ENCODE measurements at regions not wholly inside any gene's neighbourhood (a gene's known extent, or its start where the extent isn't known, plus 50 kb on each side); places are given as distances from the start of the nearest gene placed in this dataset.

GRCh38 chr5:68529581-68529980 is 314.0 kb downstream of the PIK3R1 start:
- CTCF ChIA-PET (ENCODE audit: low intra/inter-chr PET ratio, low total read pairs), result no interaction called here
- no peaks in the 10 kb centered on the region for H3K4me1 ChIP-seq (ENCODE audit: insufficient read depth, low read length)
- no TSS peak for BruUV-seq (replicated peaks)
- no peak overlapping the region for H3K4me3 ChIP-seq (replicated peaks in 1 of 3; ENCODE audit: insufficient read depth in 1 of 3, low read depth in 2 of 3, low read length in 3 of 3)
- H3K36me3 ChIP-seq (replicated peaks in 1 of 2; ENCODE audit: control insufficient read depth in 1 of 2, insufficient read depth in 2 of 2, low read length in 2 of 2), result no peaks in the 10 kb centered on the region
- DNase-seq (ENCODE audit: low spot score) (no peak), FAIRE-seq (no peak), ATAC-seq (no peak)
- peaks cover 7% of the 10 kb centered on the region for H3K9me3 ChIP-seq (ENCODE audit: low read length)
- in situ Hi-C loops (cut with HindIII; ENCODE audit: extremely low pct_ligation_motif_present, low pct_unique_long_range_greater_than_20kb), result no loop called here
- no peak overlapping the region for H3K9ac ChIP-seq (ENCODE audit: insufficient read depth, low read depth, low read length)
- H3K79me2 ChIP-seq (ENCODE audit: insufficient read depth, low read length), result no peaks in the 10 kb centered on the region
- no peaks in the 10 kb centered on the region for H4K20me1 ChIP-seq (ENCODE audit: insufficient read depth, low read length)
- 34% methylated on average over 3 of the region's 3 CpGs for WGBS (ENCODE audit: low lambda C conversion rate)
- H3K27ac ChIP-seq (ENCODE audit: extremely low read length, insufficient read depth, low read length), result no peak overlapping the region
- no peaks in the 10 kb centered on the region; a peak in 1 of 5 replicates for H3K27me3 ChIP-seq (ENCODE audit: control insufficient read depth in 1 of 2, insufficient read depth in 2 of 2, low read length in 2 of 2)
- intact Hi-C loops (cut with micrococcal nuclease; ENCODE audit: unreplicated experiment), result no loop called here
- no peak overlapping the region for H2AFZ ChIP-seq (ENCODE audit: low read length)
- POLR2A ChIA-PET, result no interaction called here
- TF ChIP-seq ONECUT2 (CRISPR knock-in tag; IDR thresholded peaks at IDR 0.05) (no peak), FOXM1 (CRISPR knock-in tag; IDR thresholded peaks at IDR 0.05) (no peak), GRHL1 (CRISPR knock-in tag; conservative IDR thresholded peaks at IDR 0.05) (no peak), ZNF432 (CRISPR knock-in tag; IDR thresholded peaks at IDR 0.05; ENCODE audit: borderline replicate concordance) (no peak), ZNF414 (CRISPR knock-in tag; IDR thresholded peaks at IDR 0.05) (no peak)
- no peak overlapping the region for H3K4me2 ChIP-seq (ENCODE audit: low read depth, low read length)

GRCh38 chr5:68531970-68532369 is 316.4 kb downstream of the PIK3R1 start:
- no peaks in the 10 kb centered on the region for H4K20me1 ChIP-seq (ENCODE audit: insufficient read depth, low read length)
- DNase-seq (ENCODE audit: low spot score) (no peak), ATAC-seq (no peak), FAIRE-seq (no peak)
- BruUV-seq (replicated peaks), result no TSS peak
- no peak overlapping the region for H2AFZ ChIP-seq (ENCODE audit: low read length)
- no peaks in the 10 kb centered on the region for H3K36me3 ChIP-seq (replicated peaks in 1 of 2; ENCODE audit: control insufficient read depth in 1 of 2, insufficient read depth in 2 of 2, low read length in 2 of 2)
- H3K9ac ChIP-seq (ENCODE audit: insufficient read depth, low read depth, low read length), result no peak overlapping the region
- H3K4me3 ChIP-seq (replicated peaks in 1 of 3; ENCODE audit: insufficient read depth in 1 of 3, low read depth in 2 of 3, low read length in 3 of 3), result no peak overlapping the region
- 13% methylated on average over 4 of the region's 4 CpGs for WGBS (ENCODE audit: low lambda C conversion rate)
- H3K79me2 ChIP-seq (ENCODE audit: insufficient read depth, low read length), result no peaks in the 10 kb centered on the region
- in situ Hi-C loops (cut with HindIII; ENCODE audit: extremely low pct_ligation_motif_present, low pct_unique_long_range_greater_than_20kb) (no loop called here), intact Hi-C loops (cut with micrococcal nuclease; ENCODE audit: unreplicated experiment) (no loop called here)
- H3K4me2 ChIP-seq (ENCODE audit: low read depth, low read length), result no peak overlapping the region
- H3K27ac ChIP-seq (ENCODE audit: extremely low read length, insufficient read depth, low read length), result no peak overlapping the region
- ChIA-PET CTCF (ENCODE audit: low intra/inter-chr PET ratio, low total read pairs) (no interaction called here), POLR2A (no interaction called here)
- peaks cover 7% of the 10 kb centered on the region for H3K9me3 ChIP-seq (ENCODE audit: low read length)
- no peaks in the 10 kb centered on the region for H3K4me1 ChIP-seq (ENCODE audit: insufficient read depth, low read length)
- no peaks in the 10 kb centered on the region; a peak in 1 of 5 replicates for H3K27me3 ChIP-seq (ENCODE audit: control insufficient read depth in 1 of 2, insufficient read depth in 2 of 2, low read length in 2 of 2)
- no peak for TF ChIP-seq ZNF768 (CRISPR knock-in tag; IDR thresholded peaks at IDR 0.05)
- TF ChIP-seq STAG1 (CRISPR knock-in tag; IDR thresholded peaks at IDR 0.05), result no peak
- no peak for TF ChIP-seq ZSCAN31 (CRISPR knock-in tag; IDR thresholded peaks at IDR 0.05; ENCODE audit: low read depth)
- no peak for TF ChIP-seq ZNF557 (CRISPR knock-in tag; IDR thresholded peaks at IDR 0.05)
- no peak for TF ChIP-seq ZNF672 (CRISPR knock-in tag; IDR thresholded peaks at IDR 0.05)

Measured in HepG2 (cell line).